Keratinocyte (primary cell): ENCODE measurements at regions not wholly inside any gene's neighbourhood (a gene's known extent, or its start where the extent isn't known, plus 50 kb on each side); places are given as distances from the start of the nearest gene placed in this dataset.
"Not testable (repeated sequence)": the region's sequence is repeated elsewhere in the genome, so short reads cannot be mapped to it uniquely, and the experiment has no call there.

Source experiments
- DNase-seq: peaks from one replicate; pipeline ENCODE4 v3.0.0-alpha.2; 2011; ENCODE audit warnings: low read depth, missing footprints, low spot score
- FAIRE-seq: peaks from 2 replicates; lab custom pipeline; 2011; peaks lifted over from hg19 to GRCh38; lab: Jason Lieb, UNC
- H2AFZ ChIP-seq: 2 replicates; pipeline ENCODE4 v1.6.0; 2012; ENCODE audit warnings: low read length, control low read depth, inconsistent platforms; ENCODE audit not compliant: control insufficient read depth
- H3K27ac ChIP-seq: 2 replicates; pipeline ENCODE4 v1.5.1; 2011; ENCODE audit warnings: low read length; ENCODE audit not compliant: control insufficient read depth, insufficient read depth
- H3K27me3 ChIP-seq: 3 replicates; pipeline ENCODE4 v1.6.0; 2011; ENCODE audit warnings: low read length; ENCODE audit not compliant: control insufficient read depth, insufficient read depth; ENCODE audit errors: extremely low read depth
- H3K36me3 ChIP-seq, 2 experiments: 2 replicates in 1 of 2; 3 replicates in 1 of 2; pipeline ENCODE4 v1.5.1; 2011; ENCODE audit warnings: low read length in 2 of 2, mild to moderate bottlenecking in 1 of 2; ENCODE audit not compliant: control insufficient read depth in 2 of 2, insufficient read depth in 2 of 2; ENCODE audit errors: extremely low read depth in 1 of 2
- H3K4me1 ChIP-seq: 3 replicates; pipeline ENCODE4 v1.5.1; 2011; ENCODE audit warnings: low read length; ENCODE audit not compliant: control insufficient read depth, insufficient read depth; ENCODE audit errors: extremely low read depth
- H3K4me2 ChIP-seq: 3 replicates; pipeline ENCODE4 v1.6.0; 2011; ENCODE audit warnings: low read depth, low read length; ENCODE audit not compliant: control insufficient read depth, insufficient read depth; ENCODE audit errors: extremely low read depth
- H3K4me3 ChIP-seq, 3 experiments: fragments of 200-600 bp in 1 of 3; sonication (generic) in 1 of 3; 2 replicates in 2 of 3; 3 replicates in 1 of 3; pipeline ENCODE4 v1.5.1; 2011 to 2016; ENCODE audit warnings: low read length in 3 of 3, mild to moderate bottlenecking in 3 of 3, control low read depth in 2 of 3, inconsistent platforms in 1 of 3, low read depth in 1 of 3, mixed read lengths in 1 of 3, mixed run types in 1 of 3, moderate library complexity in 1 of 3; ENCODE audit not compliant: control insufficient read depth in 2 of 3, insufficient read depth in 2 of 3; ENCODE audit errors: extremely low read depth in 1 of 3
- H3K79me2 ChIP-seq: 2 replicates; pipeline ENCODE4 v1.6.0; 2012; ENCODE audit warnings: low read length; ENCODE audit not compliant: control insufficient read depth, insufficient read depth
- H3K9ac ChIP-seq: 3 replicates; pipeline ENCODE4 v1.6.0; 2011; ENCODE audit warnings: low read length; ENCODE audit not compliant: control insufficient read depth, insufficient read depth; ENCODE audit errors: extremely low read depth
- H3K9me1 ChIP-seq: 3 replicates; pipeline ENCODE4 v1.6.0; 2011; ENCODE audit warnings: low read length; ENCODE audit not compliant: control insufficient read depth, insufficient read depth; ENCODE audit errors: extremely low read depth
- H3K9me3 ChIP-seq: 2 replicates; pipeline ENCODE4 v1.5.1; 2012; ENCODE audit warnings: low read depth, low read length; ENCODE audit not compliant: control insufficient read depth
- H4K20me1 ChIP-seq: 3 replicates; pipeline ENCODE4 v1.6.0; 2011; ENCODE audit warnings: low read length; ENCODE audit not compliant: control insufficient read depth, insufficient read depth; ENCODE audit errors: extremely low read depth
- EZH2 ChIP-seq: IDR thresholded peaks from one replicate; pipeline ENCODE4 v1.6.1; 2012; ENCODE audit warnings: inconsistent platforms, mild to moderate bottlenecking, low read length, moderate library complexity
- dilution Hi-C: fragments of 300-500 bp; cut with MboI; formaldehyde crosslinking; loops from one replicate; pipeline ENCODE4 v1.7.0; 2020; ENCODE audit warnings: low sequenced_read_pairs; ENCODE audit not compliant: extremely low pct_ligation_motif_present
- TF ChIP-seq, protein P1 (sequence below), 3 experiments: IDR thresholded peaks in 1 of 3; conservative IDR thresholded peaks in 1 of 3; optimal IDR thresholded peaks in 1 of 3; 2 replicates in 2 of 3; 3 replicates in 1 of 3; pipeline versions ENCODE3 to v1.5.1; 2011; ENCODE audit warnings: low read length in 3 of 3, mild to moderate bottlenecking in 3 of 3, moderate library complexity in 2 of 3, control low read depth in 1 of 3, inconsistent platforms in 1 of 3; ENCODE audit not compliant: insufficient read depth in 2 of 3; ENCODE audit errors: extremely low read depth in 1 of 3

DNA sequence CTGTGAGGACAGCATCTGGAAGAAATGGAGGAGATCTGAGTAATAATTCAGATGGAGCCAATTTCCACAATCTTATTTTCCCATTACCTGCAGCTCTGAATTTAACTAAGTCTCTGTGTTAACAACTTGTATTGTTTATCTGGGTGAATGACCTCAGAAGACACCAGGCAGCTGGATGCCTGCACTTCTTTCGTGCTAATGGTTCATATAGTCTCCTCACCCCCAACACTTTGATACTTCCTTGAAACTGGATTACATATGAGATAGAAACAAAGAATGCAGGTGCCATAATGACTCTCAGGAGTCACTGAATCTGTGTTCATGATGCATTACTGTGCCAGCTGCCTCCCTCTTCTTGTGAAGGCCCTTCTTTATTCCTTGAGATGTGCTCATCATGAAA, 125.6 kb upstream of the VPREB1 start:
- Histone ChIP-seq H3K4me2 (no peak overlapping the region), H3K4me1 (no peaks in the 10 kb centered on the region), H3K27ac (no peak overlapping the region), H3K36me3 (no peaks in the 10 kb centered on the region), H3K27me3 (no peaks in the 10 kb centered on the region), H4K20me1 (no peaks in the 10 kb centered on the region), H3K9ac (no peak overlapping the region), H3K79me2 (no peaks in the 10 kb centered on the region), H3K4me3 (no peak overlapping the region), H3K9me3 (no peaks in the 10 kb centered on the region), H3K9me1 (no peaks in the 10 kb centered on the region), H2AFZ (no peak overlapping the region)
- FAIRE-seq, result no peak
- TF ChIP-seq, protein P1, sequence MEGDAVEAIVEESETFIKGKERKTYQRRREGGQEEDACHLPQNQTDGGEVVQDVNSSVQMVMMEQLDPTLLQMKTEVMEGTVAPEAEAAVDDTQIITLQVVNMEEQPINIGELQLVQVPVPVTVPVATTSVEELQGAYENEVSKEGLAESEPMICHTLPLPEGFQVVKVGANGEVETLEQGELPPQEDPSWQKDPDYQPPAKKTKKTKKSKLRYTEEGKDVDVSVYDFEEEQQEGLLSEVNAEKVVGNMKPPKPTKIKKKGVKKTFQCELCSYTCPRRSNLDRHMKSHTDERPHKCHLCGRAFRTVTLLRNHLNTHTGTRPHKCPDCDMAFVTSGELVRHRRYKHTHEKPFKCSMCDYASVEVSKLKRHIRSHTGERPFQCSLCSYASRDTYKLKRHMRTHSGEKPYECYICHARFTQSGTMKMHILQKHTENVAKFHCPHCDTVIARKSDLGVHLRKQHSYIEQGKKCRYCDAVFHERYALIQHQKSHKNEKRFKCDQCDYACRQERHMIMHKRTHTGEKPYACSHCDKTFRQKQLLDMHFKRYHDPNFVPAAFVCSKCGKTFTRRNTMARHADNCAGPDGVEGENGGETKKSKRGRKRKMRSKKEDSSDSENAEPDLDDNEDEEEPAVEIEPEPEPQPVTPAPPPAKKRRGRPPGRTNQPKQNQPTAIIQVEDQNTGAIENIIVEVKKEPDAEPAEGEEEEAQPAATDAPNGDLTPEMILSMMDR (optimal IDR thresholded peaks at IDR 0.05 in 1 of 3, IDR thresholded peaks at IDR 0.05 in 1 of 3, conservative IDR thresholded peaks at IDR 0.05 in 1 of 3; ENCODE audit: extremely low read depth in 1 of 3, insufficient read depth in 2 of 3, low read length in 3 of 3), result no peak
- TF ChIP-seq EZH2, result no peak
- DNase-seq, result no peak
- dilution Hi-C loops, result no loop called here

DNA sequence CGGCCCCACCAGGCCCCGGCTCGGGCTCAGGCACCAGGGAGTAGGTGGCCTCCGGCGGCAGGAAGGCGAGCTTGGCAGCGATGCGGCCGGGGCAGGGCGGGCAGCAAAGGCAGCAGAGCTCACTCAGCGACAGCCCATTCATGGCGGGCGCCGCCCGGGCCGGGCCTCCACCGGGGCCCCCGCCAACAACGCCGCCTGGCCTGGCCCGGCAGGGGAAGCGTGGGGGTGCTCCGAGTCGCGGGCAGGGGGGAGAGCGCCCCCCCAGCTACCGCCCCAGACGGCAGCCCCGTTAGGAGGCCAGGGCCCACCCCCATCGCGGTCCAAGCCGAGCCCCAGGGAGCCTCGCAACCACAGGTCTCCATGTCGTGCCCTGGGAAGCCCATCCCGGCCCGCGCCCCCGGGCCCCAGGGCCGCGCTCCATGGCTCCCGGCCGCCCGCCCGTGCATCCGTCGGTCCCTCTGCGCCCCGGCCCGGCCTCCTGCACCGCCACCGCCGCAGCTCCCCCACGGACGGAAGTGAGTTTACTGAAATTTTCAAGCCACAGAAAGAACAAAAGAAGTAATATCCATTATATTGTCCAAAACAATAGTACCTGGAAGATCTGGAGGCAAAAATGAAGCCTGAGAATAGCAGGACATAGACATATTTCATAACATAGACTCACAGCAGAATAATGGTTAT, 126.6 kb upstream of the VPREB1 start:
- H3K27ac ChIP-seq, FAIRE-seq, H3K4me3 ChIP-seq, H3K9me3 ChIP-seq, H3K4me2 ChIP-seq, H3K79me2 ChIP-seq, dilution Hi-C loops, H2AFZ ChIP-seq, H3K9ac ChIP-seq, H3K9me1 ChIP-seq, H3K27me3 ChIP-seq, H3K4me1 ChIP-seq, DNase-seq, H3K36me3 ChIP-seq, H4K20me1 ChIP-seq: not testable (repeated sequence)

DNA sequence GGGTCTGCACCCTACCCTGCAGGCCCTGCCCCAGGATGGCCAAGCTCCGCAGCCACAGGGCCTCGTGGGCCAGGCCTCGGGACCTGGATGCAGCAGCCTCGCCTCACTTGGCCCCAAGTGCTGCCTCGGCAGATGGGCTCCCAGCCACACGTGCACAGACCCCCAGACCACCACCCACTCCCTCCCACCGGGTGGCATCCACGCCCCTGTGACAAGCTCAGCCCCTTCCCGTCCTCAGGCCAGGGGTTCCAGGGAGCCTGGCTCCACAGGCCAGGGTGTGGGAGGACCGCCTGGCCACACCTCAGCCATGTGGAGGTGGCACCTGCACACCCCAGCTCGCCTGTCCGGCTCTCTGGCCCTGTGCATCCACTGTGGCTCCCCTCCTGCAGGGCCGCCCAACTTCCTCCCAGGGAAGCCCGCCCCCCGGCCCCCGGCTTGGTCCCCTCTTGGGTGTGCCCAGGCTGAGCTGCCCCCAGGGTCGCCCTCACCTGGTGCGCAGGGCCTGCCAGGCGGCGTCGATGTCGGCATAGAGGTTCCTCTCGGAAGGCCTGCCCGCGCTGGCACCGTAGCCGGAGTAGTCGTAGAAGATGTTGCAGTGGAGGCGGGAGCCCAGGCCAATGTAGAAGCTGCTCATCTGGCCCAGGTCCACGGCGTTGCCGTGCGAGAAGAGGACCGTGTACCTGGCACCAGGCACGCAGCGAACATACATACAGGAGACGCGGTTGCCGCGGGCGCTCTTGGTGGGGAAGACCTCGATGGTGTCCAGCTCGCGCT, 127.4 kb upstream of the VPREB1 start:
- H3K36me3 ChIP-seq, FAIRE-seq, H3K27me3 ChIP-seq, H4K20me1 ChIP-seq, H3K4me1 ChIP-seq, H3K4me2 ChIP-seq, H3K4me3 ChIP-seq, H3K79me2 ChIP-seq, H3K9me3 ChIP-seq, DNase-seq, H3K9me1 ChIP-seq, H3K27ac ChIP-seq, dilution Hi-C loops, H2AFZ ChIP-seq, H3K9ac ChIP-seq: not testable (repeated sequence)
